ENCODE measurements at regions not wholly inside any gene's neighbourhood (a gene's known extent, or its start where the extent isn't known, plus 50 kb on each side); places are given as distances from the start of the nearest gene placed in this dataset.
"Not testable (repeated sequence)": the region's sequence is repeated elsewhere in the genome, so short reads cannot be mapped to it uniquely, and the experiment has no call there.

DNA sequence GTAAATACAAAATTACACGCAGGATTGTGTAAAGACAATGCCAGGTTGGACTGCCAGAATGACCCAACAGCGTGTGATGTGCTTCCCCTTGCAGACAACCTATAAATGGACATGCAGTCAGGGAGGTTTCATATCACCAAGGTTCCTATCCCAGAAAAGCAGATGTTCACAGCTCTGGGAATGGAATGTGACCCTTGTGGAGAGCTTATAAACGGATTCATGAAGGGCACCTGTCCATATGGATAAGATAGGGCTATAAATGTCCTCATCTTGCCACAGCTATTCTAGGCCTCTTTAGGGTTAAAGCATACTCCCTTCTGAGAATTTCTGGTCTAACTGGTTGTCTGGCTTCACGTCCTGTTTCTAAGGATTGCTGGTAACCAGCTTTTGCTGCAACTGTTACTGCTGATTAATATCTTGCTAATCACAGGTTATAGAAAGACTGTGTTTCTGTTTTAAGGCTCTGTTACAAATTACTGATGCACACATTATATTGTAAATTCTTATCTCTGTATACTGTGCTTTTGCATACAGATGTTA lies 285.4 kb upstream of the HSFY2 start:
- no peak for DNase-seq (ENCODE audit: low read depth in 2 of 2, low spot score in 1 of 2)

DNA sequence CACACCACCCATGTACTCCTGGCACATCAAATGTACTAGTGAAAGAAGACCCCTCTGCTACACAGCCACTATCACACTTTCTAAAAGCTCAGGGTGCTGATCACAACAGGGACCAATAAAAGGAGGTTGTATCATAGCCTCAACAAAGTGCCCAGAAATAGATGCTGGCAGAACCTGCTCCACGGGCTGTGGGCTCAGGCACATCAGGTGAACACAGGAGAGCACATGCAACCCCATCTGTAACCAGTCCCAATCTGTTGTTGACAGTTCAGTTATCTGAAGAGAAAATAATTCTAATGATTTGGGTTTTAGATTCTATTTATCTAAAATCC lies 282.6 kb upstream of the HSFY2 start:
- DNase-seq (ENCODE audit: low read depth in 2 of 2, low spot score in 1 of 2) = no peak

DNA sequence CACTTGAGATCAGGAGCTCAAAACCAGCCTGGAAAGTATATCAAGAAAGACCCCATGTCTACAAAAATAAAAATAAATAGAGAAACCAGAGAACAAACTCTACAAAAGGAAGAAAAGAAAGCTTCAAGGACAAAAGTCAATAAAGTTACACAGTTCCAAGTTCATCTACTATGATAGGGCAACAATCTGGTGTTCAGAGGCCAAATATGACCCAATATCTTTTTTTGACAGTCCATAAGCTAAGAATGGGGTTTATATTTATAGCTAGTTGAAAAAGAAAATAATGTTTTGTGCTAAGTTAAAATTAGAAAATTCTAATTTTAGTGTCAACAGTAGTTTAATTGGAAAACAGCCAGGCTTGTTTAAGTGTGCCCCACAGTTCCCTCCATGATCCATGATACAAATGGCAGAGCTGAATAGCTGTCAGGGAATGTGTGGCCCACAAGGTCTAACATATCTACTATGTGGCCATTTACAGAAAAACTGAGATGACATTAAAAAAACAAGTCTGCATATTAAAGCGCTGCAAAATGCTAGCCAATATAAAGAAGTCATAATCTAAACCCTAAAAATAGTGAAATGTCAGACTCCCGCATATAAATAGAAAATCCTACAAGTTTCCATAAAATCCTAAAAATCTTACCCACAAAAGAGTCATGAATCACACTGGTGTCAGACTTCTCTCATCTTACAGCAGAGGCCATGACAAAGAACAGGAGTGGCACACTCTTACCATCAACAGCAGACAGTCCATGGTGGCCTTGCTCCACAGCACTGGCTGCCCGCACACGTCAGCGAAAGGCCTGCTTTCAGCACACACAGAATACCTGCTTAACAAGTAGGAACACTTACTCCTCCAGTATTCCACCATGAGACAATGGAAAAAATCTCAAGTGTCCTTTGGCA lies 281.9 kb upstream of the HSFY2 start:
- no peak for DNase-seq (ENCODE audit: low read depth in 2 of 2, low spot score in 1 of 2)

DNA sequence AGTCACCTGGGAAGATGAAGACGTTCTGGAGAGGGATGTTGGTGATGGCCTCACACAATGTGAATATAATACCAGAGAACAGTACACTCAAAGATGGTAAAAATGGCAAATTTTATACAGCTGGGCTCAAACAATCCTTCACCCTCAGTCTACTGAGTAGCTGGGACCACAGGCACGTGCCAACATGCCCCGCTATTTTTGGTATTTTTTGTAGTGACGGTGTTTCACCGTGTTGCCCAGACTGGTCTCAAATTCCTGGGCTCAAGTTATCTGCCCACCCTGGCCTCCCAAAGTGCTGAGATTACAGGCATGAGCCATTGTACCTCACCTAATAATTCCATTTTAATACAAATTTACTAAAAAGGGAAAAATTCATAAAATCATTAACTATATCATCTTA lies 280.3 kb upstream of the HSFY2 start:
- DNase-seq (ENCODE audit: low read depth in 2 of 2, low spot score in 1 of 2) = no peak

DNA sequence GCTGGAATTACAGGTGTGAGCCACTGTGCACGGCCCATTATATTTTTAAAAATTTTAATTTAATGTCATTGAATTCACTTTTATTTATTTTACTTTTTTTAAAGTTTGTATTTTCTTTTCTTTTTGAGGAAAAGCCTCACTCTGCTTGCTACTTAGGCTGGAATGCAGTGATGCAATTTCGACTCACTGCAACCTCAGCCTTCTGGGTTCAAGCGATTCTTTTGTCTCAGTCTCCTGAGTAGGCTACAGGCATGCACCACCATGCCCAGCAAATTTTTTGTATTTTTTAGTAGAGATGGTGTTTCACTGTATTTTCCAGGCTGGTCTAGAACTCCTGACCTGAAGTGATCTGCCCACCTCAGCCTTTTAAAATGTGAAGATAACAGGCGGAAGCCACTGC lies 277.5 kb upstream of the HSFY2 start:
- no peak for DNase-seq (ENCODE audit: low read depth in 2 of 2, low spot score in 1 of 2)

DNA sequence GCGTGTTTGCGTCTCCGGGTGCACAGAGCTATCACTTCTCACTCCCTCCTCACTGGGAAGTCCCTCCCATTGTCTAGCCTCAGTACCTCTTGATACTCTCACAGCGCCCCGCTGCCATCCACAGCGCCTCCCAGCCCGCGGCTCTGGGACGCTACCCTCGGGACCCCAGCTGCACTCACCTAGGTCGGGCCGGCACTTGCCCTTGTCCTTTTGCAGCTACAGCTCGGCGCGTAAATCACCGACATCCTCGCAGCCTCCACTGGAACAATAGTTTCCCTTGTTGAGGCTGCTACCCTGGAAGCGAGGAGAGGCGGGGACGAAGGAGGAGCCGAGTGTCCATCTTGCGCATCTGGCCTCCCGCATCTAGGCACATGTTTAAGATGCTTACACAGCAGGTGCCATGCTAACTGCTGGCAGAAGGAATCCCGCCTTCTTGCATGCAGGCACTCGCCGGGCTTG lies 269.5 kb upstream of the HSFY2 start:
- no peak for DNase-seq (ENCODE audit: low read depth in 2 of 2, low spot score in 1 of 2)

DNA sequence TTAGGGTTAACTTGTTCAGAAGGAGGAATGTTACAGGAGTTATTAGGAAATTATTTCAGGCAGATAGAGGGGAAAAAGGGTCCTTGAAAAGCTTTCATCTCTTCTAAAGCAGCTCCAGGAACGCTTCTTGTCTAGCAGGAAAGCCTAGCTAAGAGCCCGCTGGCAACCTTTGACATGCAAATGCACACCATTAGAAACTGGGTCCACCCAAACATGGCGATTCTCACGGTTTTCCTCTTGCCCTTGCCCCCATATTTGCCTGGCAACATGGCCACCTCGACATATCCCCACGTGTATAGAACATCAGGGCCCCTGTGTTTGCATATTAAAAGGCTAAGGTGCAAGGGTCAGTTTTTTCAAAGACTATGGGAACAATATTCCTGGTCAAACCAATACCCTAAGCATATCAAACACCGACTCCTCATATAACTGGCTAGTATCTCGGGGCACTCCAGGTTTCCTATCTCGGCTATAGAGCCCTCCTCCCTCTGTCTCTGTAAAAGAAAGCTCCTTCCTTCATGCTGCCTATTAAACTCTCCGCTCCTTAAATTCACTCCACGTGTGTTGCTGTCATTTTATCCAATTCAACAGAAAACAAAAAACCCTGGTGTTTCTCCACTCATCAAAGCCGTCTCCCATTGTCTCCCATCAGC lies 268.9 kb upstream of the HSFY2 start:
- no peak for DNase-seq (ENCODE audit: low read depth in 2 of 2, low spot score in 1 of 2)

DNA sequence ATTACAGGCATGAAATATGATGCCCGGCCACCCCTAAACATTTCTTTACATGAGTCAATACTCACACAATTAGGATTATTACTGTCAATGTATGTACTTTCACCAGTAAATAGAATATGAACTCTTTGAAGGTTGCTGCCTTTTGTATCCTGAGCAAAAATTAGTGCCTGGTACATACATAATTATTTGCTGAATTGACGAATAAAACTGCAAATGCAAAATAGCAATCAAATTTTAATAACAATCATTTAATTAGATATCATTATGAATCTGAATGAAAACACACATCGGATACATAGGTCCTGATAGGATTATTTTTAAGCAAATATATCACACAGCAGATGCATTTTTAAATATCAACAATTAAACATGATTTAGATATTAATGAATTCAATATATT lies 253.1 kb upstream of the HSFY2 start:
- no peak for DNase-seq (ENCODE audit: low read depth in 2 of 2, low spot score in 1 of 2)

DNA sequence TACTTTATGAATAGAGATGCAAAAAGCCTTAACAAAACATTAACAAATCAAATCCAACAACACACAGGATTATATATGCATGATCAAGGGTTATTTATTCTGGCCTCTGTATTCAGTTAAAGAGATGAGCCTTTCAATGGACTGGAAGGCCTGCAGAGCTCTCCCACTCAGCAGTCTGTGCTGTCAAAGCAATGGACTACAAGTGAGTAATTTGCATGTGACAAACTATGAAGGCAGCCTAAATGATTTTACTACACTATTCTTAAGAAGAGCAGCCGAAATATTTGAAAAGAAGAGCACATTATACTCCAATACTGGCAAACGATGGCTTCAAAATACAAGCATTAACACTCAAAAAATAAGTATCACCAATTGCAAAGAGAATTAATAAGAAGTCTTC lies 250.4 kb upstream of the HSFY2 start:
- DNase-seq (ENCODE audit: low read depth in 2 of 2, low spot score in 1 of 2) = no peak

DNA sequence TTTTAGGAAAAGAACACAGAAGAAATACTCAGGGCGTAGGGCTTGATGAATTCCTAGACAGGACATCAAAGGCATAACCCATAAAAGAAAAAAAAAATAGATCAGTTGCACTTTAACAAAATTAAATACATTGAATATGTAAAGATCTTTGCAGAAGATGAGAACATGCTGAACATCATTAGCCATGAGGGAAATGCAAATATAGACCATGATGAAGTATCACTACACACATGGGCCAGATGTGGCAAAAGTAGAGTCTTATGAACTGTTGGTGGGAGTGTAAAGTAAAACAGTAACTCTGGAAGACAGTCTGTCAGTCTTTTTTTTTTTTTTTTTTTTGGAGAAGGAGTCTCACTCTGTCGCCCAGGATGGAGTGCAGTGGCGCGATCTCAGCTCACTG lies 246.7 kb upstream of the HSFY2 start:
- no peak for DNase-seq (ENCODE audit: low read depth in 2 of 2, low spot score in 1 of 2)

DNA sequence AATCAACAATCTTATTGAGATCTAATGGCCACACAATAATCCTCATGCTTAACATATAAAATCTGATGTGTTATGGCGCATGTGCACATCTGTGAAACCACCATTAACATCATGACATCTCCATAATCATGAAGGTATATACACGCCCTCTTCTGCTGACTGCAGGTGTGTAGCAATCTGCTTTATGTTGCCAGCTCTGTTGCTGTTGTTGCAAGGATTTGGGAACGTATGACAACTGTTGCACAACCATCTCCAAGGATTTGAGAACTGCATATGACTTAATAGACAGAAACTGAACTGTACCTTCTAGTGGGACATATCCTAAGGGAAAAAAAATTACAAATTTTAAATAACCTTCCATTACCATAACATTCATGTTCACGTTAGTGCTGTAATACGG lies 243.5 kb upstream of the HSFY2 start:
- no peak for DNase-seq (ENCODE audit: low read depth in 2 of 2, low spot score in 1 of 2)

DNA sequence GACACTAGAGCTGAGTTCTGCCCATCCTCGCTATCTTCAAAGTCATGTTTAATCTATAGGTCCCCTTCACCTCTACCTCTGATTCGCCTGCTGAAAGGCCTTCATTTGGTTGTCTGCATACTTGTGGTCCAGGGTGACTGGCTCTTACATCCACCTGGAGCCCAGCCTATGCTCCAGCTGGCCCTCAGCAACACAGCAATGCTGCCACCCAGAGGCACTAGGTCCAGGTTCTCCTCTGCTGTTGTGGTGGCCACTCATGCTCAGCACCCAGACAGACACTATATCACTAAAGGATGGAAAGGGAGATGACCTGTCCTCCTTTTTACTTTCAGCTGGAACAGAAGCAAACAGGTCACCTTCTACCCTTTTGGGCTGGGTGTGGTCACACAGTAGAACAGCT lies 242.3 kb upstream of the HSFY2 start:
- DNase-seq (ENCODE audit: low read depth in 2 of 2, low spot score in 1 of 2) = no peak

DNA sequence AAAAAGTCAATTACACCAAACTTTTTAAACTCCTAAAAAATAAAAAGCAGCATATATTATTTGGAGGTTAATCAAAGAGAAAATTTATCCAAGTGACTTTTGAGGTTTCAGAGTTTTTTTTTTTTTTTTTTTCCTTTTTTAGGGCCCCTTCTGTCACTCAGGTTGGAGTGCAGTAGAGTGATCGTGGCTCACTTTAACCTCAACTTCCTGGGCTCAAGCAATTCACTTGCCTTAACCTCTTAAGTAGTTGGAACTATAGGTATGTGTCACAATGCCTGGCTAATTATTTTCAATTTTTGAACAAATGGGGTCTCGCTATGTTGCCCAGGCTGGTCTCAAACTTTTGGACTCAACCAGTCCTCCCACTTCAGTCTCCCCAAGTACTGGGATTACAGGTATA lies 241.7 kb upstream of the HSFY2 start:
- no peak for DNase-seq (ENCODE audit: low read depth in 2 of 2, low spot score in 1 of 2)

DNA sequence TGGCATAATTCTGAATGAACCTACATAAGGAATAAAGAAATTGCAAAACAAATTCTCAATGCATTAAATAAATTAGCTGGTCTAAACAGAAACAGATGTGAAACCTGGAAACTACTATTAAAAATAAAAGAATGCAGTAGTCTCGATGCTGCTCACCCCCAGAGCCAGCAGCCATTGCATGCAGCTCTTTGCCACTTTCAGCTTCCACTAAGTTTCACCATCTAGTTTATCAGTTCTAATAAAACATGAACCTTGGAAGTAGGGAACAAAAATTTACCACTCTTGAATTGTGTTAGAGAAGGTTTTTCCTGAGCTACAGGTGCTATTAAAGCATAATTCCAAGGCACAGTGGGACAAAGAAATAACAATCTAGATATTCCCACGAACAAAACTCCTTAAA lies 239.4 kb upstream of the HSFY2 start:
- no peak for DNase-seq (ENCODE audit: low read depth in 2 of 2, low spot score in 1 of 2)

DNA sequence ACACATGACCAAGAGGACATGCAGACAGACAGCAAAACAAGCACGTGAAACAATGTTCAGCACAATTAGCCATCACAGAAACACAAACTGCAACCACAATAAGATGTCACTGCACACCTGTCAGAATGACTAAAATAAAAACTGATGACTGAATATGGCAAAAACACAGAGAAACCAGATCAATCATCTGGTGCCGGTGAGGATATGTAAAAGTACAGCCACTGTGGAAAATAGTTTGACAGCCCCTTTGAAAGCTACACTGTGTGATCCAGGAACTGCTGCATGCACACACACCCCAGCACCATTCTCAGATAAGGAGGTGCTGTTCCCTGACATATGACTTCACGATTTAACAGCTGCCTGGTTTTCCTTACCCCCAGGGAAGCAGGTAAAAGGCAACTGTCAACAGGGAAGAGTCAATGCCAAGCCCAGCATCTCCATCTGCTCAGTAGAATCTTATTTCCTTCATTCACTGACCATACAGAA lies 238.1 kb upstream of the HSFY2 start:
- DNase-seq (ENCODE audit: low read depth in 2 of 2, low spot score in 1 of 2) = no peak

DNA sequence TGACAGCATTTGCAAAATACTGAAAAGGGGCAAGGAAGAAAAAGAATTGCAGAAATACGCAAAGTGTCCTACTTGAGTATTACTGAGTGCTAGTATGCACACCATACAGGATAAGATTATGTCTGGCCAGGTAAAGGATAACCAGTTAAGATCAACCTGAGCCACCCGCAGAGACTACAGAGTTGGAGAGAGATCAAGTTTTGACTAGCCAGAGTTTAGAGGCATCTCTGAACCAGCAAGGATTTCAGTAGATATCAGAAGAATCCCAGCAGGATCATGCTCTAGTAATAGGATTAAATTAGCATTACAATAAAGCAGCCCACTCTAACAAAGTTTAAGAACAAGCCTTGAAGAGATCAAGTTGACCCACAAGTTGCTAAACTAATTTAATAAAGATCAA lies 232.7 kb upstream of the HSFY2 start:
- no peak for DNase-seq (ENCODE audit: low read depth in 2 of 2, low spot score in 1 of 2)

DNA sequence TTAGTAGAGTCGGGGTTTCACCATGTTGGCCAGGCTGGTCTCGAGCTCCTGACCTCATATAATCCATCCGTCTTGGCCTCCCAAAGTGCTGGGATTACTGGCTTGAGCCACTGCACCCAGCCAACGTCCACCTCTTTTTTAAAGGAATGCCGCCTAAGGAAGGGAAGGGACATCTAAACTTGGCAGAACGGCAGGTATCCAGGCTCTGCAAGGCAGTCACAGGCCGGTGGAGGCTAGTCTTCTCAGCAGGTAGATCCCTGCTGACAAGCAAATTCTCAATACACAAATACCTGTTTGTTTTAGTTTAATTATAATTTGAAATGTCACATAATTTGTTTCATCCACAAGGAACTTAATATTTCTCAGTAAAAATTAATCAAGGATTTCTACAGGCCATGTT lies 232.0 kb upstream of the HSFY2 start:
- no peak for DNase-seq (ENCODE audit: low read depth in 2 of 2, low spot score in 1 of 2)

DNA sequence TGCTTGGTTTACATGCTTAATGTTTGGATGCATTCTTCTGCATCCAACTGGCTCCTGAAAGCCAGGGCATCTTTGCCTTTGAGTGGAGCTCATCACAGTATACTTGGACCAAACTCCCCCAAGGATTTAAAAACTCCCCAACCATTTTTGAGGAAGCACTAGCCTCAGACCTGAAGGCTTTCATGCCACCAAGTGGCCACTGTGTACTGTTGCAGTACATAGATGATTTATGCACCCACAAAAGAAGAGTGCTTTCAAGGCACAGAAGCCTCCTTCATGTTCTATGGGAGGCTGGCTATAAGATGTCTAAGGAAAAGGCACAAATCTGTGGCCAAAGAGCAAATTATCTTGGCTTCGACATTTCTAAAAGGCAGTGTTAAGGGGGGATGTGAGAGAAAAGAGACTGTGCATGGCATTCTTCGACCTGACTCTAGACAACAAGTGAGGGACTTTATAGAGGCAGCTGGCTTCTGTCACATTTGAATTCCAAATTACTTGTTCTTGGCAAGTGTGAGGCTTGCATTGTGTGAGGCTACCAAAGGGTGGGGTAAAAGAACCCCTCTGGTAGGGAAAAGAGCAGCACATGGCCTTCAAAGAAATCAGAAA lies 224.2 kb upstream of the HSFY2 start:
- DNase-seq (ENCODE audit: low read depth in 2 of 2, low spot score in 1 of 2) = no peak

DNA sequence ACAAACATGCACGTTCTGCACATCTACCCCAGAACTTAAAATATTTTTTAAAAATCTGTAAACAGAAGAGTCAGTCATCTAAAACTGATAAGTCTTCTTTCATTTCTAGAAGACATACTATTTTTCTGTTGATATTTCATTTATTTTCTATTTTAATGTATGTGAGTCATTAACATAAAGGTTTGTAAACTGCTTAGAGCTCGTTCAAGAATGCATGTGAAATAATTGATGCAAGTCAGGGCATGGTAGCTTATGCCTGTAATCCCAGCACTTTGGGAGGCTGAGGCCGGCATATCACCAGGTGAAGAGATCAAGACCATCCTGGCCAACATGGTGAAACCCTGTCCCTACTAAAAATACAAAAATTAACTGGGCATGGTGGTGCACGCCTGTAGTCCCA lies 219.9 kb upstream of the HSFY2 start:
- no peak for DNase-seq (ENCODE audit: low read depth in 2 of 2, low spot score in 1 of 2)

DNA sequence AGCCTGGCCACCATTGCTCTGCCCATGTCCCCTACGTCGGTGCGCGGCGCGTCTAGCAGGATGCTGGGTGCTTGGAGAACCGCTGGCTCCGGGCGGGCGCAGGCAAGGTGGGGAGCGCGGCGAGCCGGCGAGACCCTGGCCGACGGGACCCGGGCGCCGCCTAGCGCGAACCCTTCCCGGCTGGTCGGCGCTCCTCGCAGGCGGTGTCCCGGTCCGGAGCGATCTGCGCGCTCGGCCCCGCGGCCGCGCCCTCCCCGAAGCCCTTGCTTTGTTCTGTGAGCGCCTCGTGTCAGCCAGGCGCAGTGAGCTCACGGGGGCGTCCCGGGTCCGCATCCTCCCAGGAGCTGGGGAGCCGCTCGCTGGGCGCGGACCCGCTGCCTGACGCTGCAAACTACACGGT lies 219.1 kb upstream of the HSFY2 start:
- DNase-seq (ENCODE audit: low read depth in 2 of 2, low spot score in 1 of 2) = not testable (repeated sequence)

DNA sequence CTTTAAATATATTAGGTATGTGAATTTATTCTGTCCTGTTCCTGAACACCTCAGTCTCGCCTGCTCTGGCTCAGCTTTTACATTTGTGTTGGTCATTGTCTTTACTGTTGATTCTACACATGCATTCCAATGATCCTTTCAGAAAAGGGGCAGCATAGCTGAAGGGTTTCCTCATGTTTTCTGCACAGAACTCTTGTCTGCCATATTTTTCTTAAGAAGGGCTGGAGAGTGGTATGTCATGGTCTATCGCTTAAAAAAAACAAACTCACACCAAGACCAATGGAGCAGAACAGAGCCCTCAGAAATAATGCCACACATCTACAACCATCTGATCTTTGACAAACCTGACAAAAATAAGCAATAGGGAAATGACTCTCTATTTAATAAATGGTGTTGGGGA lies 215.8 kb upstream of the HSFY2 start:
- DNase-seq (ENCODE audit: low read depth in 2 of 2, low spot score in 1 of 2) = no peak

DNA sequence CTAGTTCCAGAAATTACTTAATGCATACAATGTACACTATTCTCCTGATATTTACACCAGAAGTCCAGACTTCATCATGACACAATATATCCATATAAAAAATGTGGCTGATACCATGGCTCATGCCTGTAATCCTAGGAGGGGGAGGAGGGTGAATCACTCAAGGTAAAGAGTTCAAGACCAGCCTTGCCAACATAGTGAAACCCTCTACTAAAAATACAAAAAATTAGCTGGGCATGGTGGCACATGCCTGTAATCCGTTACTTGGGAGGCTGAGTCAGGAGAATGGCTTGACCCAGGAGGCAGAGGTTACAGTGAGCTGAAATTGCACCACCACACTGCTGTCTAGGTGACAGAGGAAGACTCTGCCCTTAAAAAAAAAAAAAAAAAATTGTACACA lies 192.5 kb upstream of the HSFY2 start:
- DNase-seq (ENCODE audit: low read depth in 2 of 2, low spot score in 1 of 2) = no peak
